ENCODE measurements at regions not wholly inside any gene's neighbourhood (a gene's known extent, or its start where the extent isn't known, plus 50 kb on each side); places are given as distances from the start of the nearest gene placed in this dataset.

GRCh38 chr14:34177466-34177865, 226.6 kb upstream of the EGLN3 start:
- TF ChIP-seq YY1 (IDR thresholded peaks at IDR 0.05; ENCODE audit: insufficient read depth, insufficient read length) (no peak), SUZ12 (IDR thresholded peaks at IDR 0.05; ENCODE audit: extremely low read depth, insufficient read depth, insufficient read length) (no peak), ZNF274 (IDR thresholded peaks at IDR 0.05; ENCODE audit: low read depth, low read length) (no peak)

Data from NT2/D1 (cell line).